Gastroesophageal sphincter (tissue), 4 donors: ENCODE measurements at regions not wholly inside any gene's neighbourhood (a gene's known extent, or its start where the extent isn't known, plus 50 kb on each side); places are given as distances from the start of the nearest gene placed in this dataset.
A peak's percentile ranks its signal among the peaks of the same experiment; 100 is the strongest.
"Not testable (repeated sequence)": the region's sequence is repeated elsewhere in the genome, so short reads cannot be mapped to it uniquely, and the experiment has no call there.

ENCODE experiments used
- ATAC-seq: fragments of 150-250 bp; one replicate; pipeline ENCODE4 v1.9.1; 2016; ENCODE audit warnings: mild to moderate bottlenecking, moderate library complexity
- H3K27ac ChIP-seq, 4 donors: fragments of 200-600 bp; sonication (generic) in 3 of 4; 1 replicate in 3 of 4; 2 replicates in 1 of 4; pipeline ENCODE4 v1.5.1; 2016 to 2019
- H3K27me3 ChIP-seq: fragments of 200-600 bp; sonication (generic); one replicate; pipeline ENCODE4 v1.5.1; 2019
- H3K36me3 ChIP-seq, 2 donors: fragments of 200-600 bp; sonication (generic); one replicate each; pipeline ENCODE4 v1.5.1; 2019; ENCODE audit warnings: control low read depth in 1 of 2
- H3K4me1 ChIP-seq, 3 donors: fragments of 200-600 bp; sonication (generic); 1 replicate in 2 of 3; 2 replicates in 1 of 3; pipeline ENCODE4 v1.5.1; 2016 to 2019; ENCODE audit warnings: control low read depth in 2 of 3
- H3K4me3 ChIP-seq, 2 donors: fragments of 200-600 bp; sonication (generic); one replicate each; pipeline ENCODE4 v1.5.1; 2019; ENCODE audit warnings: mild to moderate bottlenecking in 1 of 2, moderate library complexity in 1 of 2
- H3K9me3 ChIP-seq, 3 donors: fragments of 200-600 bp; sonication (generic); one replicate each; pipeline ENCODE4 v1.5.1; 2017 to 2019; ENCODE audit warnings: control low read depth in 2 of 3
- EP300 ChIP-seq: sonication (generic); formaldehyde crosslinking; IDR thresholded peaks from one replicate; pipeline ENCODE4 v1.6.1; 2017; ENCODE audit warnings: antibody characterized with exemption, mild to moderate bottlenecking
- POLR2A ChIP-seq, 2 donors: fragments of 450-650 bp; IDR thresholded peaks; one replicate each; pipeline ENCODE4 v1.6.1; 2017; ENCODE audit warnings: antibody characterized with exemption in 2 of 2, mild to moderate bottlenecking in 2 of 2, moderate library complexity in 1 of 2
- POLR2AphosphoS5 ChIP-seq: sonication (generic); formaldehyde crosslinking; IDR thresholded peaks from one replicate; pipeline ENCODE4 v1.6.1; 2017; ENCODE audit warnings: antibody characterized with exemption
- WGBS, 2 donors: methylation state at CpG; one replicate each; pipeline ENCODE4 v1.1.5; 2018; ENCODE audit warnings: low coverage in 1 of 2; 5-methylcytosine and 5-hydroxymethylcytosine counted together
- TF ChIP-seq, protein P1 (sequence below), 4 experiments: fragments of 200-600 bp in 2 of 4; fragments of 450-650 bp in 2 of 4; sonication (generic) in 1 of 4; IDR thresholded peaks; one replicate each; pipeline ENCODE4 v1.5.1; 2017 to 2019; ENCODE audit warnings: antibody characterized with exemption in 4 of 4, mild to moderate bottlenecking in 2 of 4, moderate library complexity in 2 of 4

DNA sequence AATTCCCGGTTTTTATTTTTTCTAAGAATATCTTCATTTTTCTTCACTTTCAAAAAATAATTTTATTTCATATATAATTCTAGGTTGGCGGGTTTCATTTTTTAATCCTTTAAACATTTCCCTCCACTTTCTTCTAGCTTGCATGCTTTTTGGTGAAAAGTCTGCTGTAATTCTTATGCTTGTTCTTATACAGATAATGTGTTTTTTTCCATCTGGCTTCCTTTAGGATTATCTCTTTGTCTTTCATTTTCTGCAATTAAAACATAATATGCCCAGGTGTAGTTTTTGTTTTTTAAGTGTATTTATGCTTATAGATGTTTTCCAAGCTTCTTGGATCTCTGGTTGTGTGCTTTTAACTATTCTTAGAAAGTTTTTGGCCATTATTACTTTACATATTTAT, 341.3 kb upstream of the SEMA3C start:
- TF ChIP-seq POLR2A (IDR thresholded peaks at IDR 0.05) (no peak), EP300 (no peak), POLR2AphosphoS5 (no peak)
- TF ChIP-seq, protein P1, sequence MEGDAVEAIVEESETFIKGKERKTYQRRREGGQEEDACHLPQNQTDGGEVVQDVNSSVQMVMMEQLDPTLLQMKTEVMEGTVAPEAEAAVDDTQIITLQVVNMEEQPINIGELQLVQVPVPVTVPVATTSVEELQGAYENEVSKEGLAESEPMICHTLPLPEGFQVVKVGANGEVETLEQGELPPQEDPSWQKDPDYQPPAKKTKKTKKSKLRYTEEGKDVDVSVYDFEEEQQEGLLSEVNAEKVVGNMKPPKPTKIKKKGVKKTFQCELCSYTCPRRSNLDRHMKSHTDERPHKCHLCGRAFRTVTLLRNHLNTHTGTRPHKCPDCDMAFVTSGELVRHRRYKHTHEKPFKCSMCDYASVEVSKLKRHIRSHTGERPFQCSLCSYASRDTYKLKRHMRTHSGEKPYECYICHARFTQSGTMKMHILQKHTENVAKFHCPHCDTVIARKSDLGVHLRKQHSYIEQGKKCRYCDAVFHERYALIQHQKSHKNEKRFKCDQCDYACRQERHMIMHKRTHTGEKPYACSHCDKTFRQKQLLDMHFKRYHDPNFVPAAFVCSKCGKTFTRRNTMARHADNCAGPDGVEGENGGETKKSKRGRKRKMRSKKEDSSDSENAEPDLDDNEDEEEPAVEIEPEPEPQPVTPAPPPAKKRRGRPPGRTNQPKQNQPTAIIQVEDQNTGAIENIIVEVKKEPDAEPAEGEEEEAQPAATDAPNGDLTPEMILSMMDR (IDR thresholded peaks at IDR 0.05), result no peak
- Histone ChIP-seq H3K4me1 (no peaks in the 10 kb centered on the region), H3K9me3 (peaks cover 0 to 28% (median 0%) of the 10 kb centered on the region in 3 donors), H3K36me3 (no peaks in the 10 kb centered on the region), H3K4me3 (no peak overlapping the region), H3K27me3 (no peaks in the 10 kb centered on the region), H3K27ac (no peak overlapping the region)
- WGBS, 2 donors, result 94 to 100% methylated on average over 2 of the region's 2 CpGs
- ATAC-seq, result no peak

DNA sequence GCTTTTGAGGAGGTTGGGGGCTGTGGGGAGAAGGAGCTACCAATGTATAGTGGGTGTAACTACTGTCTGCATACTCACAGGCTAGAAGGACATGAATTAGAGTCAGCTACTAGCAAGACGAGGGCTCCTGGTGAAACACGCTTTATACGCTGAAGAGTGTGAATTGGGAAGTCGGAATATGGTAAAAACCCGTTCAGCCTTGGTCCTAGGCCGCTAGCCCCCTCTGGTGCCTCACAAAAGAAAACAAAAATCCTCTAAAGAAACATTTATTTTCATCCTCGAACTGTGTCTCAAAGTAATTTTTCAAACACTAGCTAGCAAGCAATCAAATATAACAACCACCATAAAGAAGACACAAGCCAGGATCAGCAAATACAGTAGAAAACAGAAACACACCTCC, 338.1 kb upstream of the SEMA3C start:
- Histone ChIP-seq H3K4me3 (no peak overlapping the region), H3K4me1 (no peaks in the 10 kb centered on the region), H3K36me3 (no peaks in the 10 kb centered on the region), H3K27me3 (no peaks in the 10 kb centered on the region), H3K9me3 (peaks cover 0 to 21% (median 0%) of the 10 kb centered on the region in 3 donors), H3K27ac (no peak overlapping the region)
- no peak for ATAC-seq
- TF ChIP-seq EP300, result no peak
- TF ChIP-seq, protein P1 (IDR thresholded peaks at IDR 0.05), result peak in 3 of 4 experiments; percentile 25 to 51 (median 31)
- TF ChIP-seq POLR2A (IDR thresholded peaks at IDR 0.05), result no peak
- WGBS, 2 donors, result 53 to 72% methylated on average over 6 to 7 of the region's 7 CpGs

DNA sequence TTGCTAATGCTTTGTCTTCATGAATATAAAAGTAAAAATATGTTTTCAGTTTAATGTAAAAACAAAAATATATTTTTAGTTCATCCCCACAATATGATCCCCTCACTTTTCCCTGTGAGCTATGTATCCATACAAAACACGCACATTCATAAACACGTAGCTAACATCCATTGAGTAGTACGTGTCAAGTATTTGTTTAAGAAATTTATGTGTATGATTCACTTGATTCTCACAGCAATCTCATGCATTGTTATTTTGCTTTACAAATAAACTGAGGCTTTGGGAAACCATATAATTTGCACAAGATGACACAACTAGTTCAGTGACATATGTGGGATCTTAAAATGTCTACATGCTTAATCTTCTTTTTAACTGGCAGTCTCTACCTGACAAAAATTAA, 329.6 kb upstream of the SEMA3C start:
- Histone ChIP-seq H3K4me1 (no peaks in the 10 kb centered on the region), H3K9me3 (no peaks in the 10 kb centered on the region), H3K27ac (no peak overlapping the region), H3K27me3 (no peaks in the 10 kb centered on the region), H3K4me3 (no peak overlapping the region), H3K36me3 (no peaks in the 10 kb centered on the region)
- TF ChIP-seq, protein P1 (IDR thresholded peaks at IDR 0.05), result no peak
- TF ChIP-seq POLR2AphosphoS5 (no peak), EP300 (no peak), POLR2A (IDR thresholded peaks at IDR 0.05) (no peak)
- no peak for ATAC-seq
- WGBS, 2 donors, result 88 to 96% methylated on average over 3 of the region's 3 CpGs

DNA sequence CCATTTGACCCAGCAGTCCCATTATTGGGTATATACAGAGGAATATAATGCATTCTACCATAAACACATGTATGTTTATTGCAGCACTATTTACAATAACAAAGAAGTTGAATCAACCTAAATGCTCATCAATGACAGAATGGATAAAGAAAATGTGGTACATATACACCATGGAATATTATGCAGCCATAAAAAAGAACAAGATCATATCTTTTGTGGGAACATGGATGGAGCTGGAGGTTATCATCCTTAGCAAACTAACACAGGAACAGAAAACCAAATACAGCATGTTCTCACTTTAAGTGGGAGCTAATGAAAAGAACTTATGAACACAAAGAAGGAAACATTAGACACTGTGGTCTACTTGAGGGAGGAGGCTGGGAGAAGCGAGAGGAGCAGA, 328.5 kb upstream of the SEMA3C start:
- not testable (repeated sequence) for H3K36me3 ChIP-seq, H3K27me3 ChIP-seq, H3K27ac ChIP-seq, H3K4me1 ChIP-seq, H3K4me3 ChIP-seq, ATAC-seq, H3K9me3 ChIP-seq
- WGBS, 2 donors, result 80 to 100% methylated on average over 1 of the region's 1 CpG

DNA sequence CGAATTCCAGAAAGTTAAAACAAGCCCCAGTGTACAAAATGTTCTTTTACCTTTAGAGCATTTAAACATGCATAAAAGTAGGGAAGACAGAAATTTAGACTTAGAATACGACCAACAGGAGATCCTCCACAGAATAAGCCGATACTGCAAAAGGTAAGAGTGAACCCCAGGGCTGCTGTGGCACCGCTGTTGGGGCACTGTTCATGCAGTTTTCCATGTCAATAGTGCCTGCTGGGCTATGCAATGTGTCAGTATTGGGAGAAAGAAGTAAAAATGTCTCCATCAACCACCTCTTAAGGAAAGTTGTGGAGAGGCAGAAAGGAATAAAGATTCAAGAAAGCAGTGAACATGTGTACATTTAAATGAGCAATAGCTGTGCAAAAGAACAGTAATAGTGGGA, 326.5 kb upstream of the SEMA3C start:
- no peak overlapping the region for H3K27ac ChIP-seq
- TF ChIP-seq, protein P1 (IDR thresholded peaks at IDR 0.05), result no peak
- TF ChIP-seq POLR2AphosphoS5 (no peak), POLR2A (IDR thresholded peaks at IDR 0.05) (no peak), EP300 (no peak)
- H3K36me3 ChIP-seq, result no peaks in the 10 kb centered on the region
- no peaks in the 10 kb centered on the region for H3K27me3 ChIP-seq
- 63 to 86% methylated on average over 4 of the region's 4 CpGs for WGBS, 2 donors
- no peak for ATAC-seq
- H3K4me3 ChIP-seq, result no peak overlapping the region
- H3K9me3 ChIP-seq, result no peaks in the 10 kb centered on the region
- H3K4me1 ChIP-seq, result no peaks in the 10 kb centered on the region

DNA sequence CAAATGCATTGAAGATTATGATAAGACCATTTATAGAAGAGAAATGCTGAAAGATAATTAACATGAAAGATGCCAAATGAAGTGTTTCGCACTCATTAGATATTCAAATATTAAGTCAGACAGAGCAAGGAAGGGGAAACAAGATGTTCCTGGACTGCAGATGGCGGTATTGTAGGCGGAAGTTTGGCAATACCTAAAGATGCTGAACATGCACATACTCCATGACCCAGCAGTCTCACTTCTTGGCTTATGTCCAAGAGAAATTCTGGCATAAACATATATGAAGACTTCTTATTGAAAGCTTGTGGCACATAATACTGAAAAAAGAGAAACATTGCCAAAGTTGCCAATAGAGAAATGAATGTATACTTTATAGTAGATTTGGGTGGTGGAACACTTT, 325.4 kb upstream of the SEMA3C start:
- Histone ChIP-seq H3K9me3 (no peaks in the 10 kb centered on the region), H3K4me3 (no peak overlapping the region), H3K36me3 (no peaks in the 10 kb centered on the region), H3K4me1 (no peaks in the 10 kb centered on the region), H3K27me3 (no peaks in the 10 kb centered on the region), H3K27ac (no peak overlapping the region)
- WGBS, 2 donors, result 77 to 83% methylated on average over 3 of the region's 3 CpGs
- ATAC-seq, result no peak
- no peak for TF ChIP-seq EP300
- no peak for TF ChIP-seq POLR2AphosphoS5
- TF ChIP-seq, protein P1 (IDR thresholded peaks at IDR 0.05), result no peak
- no peak for TF ChIP-seq POLR2A (IDR thresholded peaks at IDR 0.05)
